ENCODE measurements at regions not wholly inside any gene's neighbourhood (a gene's known extent, or its start where the extent isn't known, plus 50 kb on each side); places are given as distances from the start of the nearest gene placed in this dataset.
A peak's percentile ranks its signal among the peaks of the same experiment; 100 is the strongest.

GRCh38 chr4:98746936-98747335 is 88.5 kb upstream of the TSPAN5 start:
- intact Hi-C loops (cut with micrococcal nuclease; ENCODE audit: unreplicated experiment) = no loop called here
- BruUV-seq (replicated peaks) = no TSS peak
- DNase-seq = no peak
- no peaks in the 10 kb centered on the region for H3F3A ChIP-seq (ENCODE audit: insufficient read depth, low read depth)
- H3K79me2 ChIP-seq (ENCODE audit: low read depth) = no peaks in the 10 kb centered on the region
- H3K27me3 ChIP-seq (ENCODE audit: insufficient read depth, low read depth) = no peaks in the 10 kb centered on the region
- no peak overlapping the region for H3K4me2 ChIP-seq
- no peak overlapping the region for H2AFZ ChIP-seq
- TF ChIP-seq EZH2 (IDR thresholded peaks at IDR 0.05; ENCODE audit: low read depth) (no peak), CTCF (conservative IDR thresholded peaks at IDR 0.05) (no peak)
- CTCF ChIA-PET = no interaction called here
- H3K36me3 ChIP-seq (ENCODE audit: low read depth) = no peaks in the 10 kb centered on the region
- H3K4me3 ChIP-seq = no peak overlapping the region
- no peaks in the 10 kb centered on the region; the same call in 1 of the 2 replicates for H3K9me3 ChIP-seq (ENCODE audit: insufficient read depth, low read depth)
- no peaks in the 10 kb centered on the region for H4K20me1 ChIP-seq (ENCODE audit: insufficient read depth)
- H3K4me1 ChIP-seq (replicated peaks; ENCODE audit: insufficient read depth) = no peaks in the 10 kb centered on the region
- no peak overlapping the region for H3K27ac ChIP-seq
- POLR2A ChIA-PET (ENCODE audit: unreplicated experiment) = no interaction called here
- no peaks in the 10 kb centered on the region for H3K9me2 ChIP-seq (ENCODE audit: insufficient read depth)

DNA sequence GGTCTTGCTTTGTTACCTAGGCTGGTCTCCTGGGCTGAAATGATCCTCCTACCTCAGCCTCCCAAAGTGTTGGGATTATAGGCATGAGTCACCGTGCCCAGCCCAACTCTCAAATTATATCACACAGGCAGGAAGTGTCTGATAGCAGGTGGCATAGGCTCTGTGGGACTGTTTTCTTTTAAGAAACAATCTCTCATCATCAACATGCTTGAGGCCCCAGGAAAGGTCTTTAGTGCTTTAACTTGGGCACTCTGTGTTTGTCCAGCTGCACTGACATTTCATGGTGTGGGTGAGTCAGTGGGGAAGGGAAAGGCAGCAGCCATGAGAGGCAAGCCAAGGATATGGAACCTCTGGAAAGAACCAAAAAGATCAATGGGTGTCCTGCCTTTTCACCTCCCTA is 88.1 kb upstream of the TSPAN5 start:
- Histone ChIP-seq H3K9me3 (ENCODE audit: insufficient read depth, low read depth) (no peaks in the 10 kb centered on the region; the same call in 1 of the 2 replicates), H2AFZ (no peak overlapping the region), H3K4me3 (no peak overlapping the region), H3K27ac (no peak overlapping the region), H3K4me2 (no peak overlapping the region), H3K4me1 (replicated peaks; ENCODE audit: insufficient read depth) (no peaks in the 10 kb centered on the region), H3K79me2 (ENCODE audit: low read depth) (no peaks in the 10 kb centered on the region), H3K9me2 (ENCODE audit: insufficient read depth) (no peaks in the 10 kb centered on the region), H3K36me3 (ENCODE audit: low read depth) (no peaks in the 10 kb centered on the region), H3F3A (ENCODE audit: insufficient read depth, low read depth) (no peaks in the 10 kb centered on the region), H4K20me1 (ENCODE audit: insufficient read depth) (no peaks in the 10 kb centered on the region), H3K27me3 (ENCODE audit: insufficient read depth, low read depth) (no peaks in the 10 kb centered on the region)
- no TSS peak for BruUV-seq (replicated peaks)
- no peak for TF ChIP-seq EZH2 (IDR thresholded peaks at IDR 0.05; ENCODE audit: low read depth)
- no peak for TF ChIP-seq CTCF (conservative IDR thresholded peaks at IDR 0.05)
- CTCF ChIA-PET = no interaction called here
- intact Hi-C loops (cut with micrococcal nuclease; ENCODE audit: unreplicated experiment) = no loop called here
- DNase-seq = peak in 1 of 2 experiments; percentile 37
- POLR2A ChIA-PET (ENCODE audit: unreplicated experiment) = no interaction called here

- Histone ChIP-seq H3F3A (ENCODE audit: insufficient read depth, low read depth) (no peaks in the 10 kb centered on the region), H3K36me3 (ENCODE audit: low read depth) (no peaks in the 10 kb centered on the region), H2AFZ (no peak overlapping the region), H3K4me3 (no peak overlapping the region), H3K27ac (no peak overlapping the region), H4K20me1 (ENCODE audit: insufficient read depth) (no peaks in the 10 kb centered on the region), H3K79me2 (ENCODE audit: low read depth) (no peaks in the 10 kb centered on the region), H3K4me1 (replicated peaks; ENCODE audit: insufficient read depth) (no peaks in the 10 kb centered on the region), H3K9me3 (ENCODE audit: insufficient read depth, low read depth) (no peaks in the 10 kb centered on the region; the same call in 1 of the 2 replicates), H3K9me2 (ENCODE audit: insufficient read depth) (no peaks in the 10 kb centered on the region), H3K4me2 (no peak overlapping the region), H3K27me3 (ENCODE audit: insufficient read depth, low read depth) (no peaks in the 10 kb centered on the region)
- DNase-seq = peak in 1 of 2 experiments; percentile 1
- ChIA-PET CTCF (no interaction called here), POLR2A (ENCODE audit: unreplicated experiment) (no interaction called here)
- BruUV-seq (replicated peaks) = no TSS peak
- TF ChIP-seq CTCF (conservative IDR thresholded peaks at IDR 0.05) (peak; percentile 43; the same call in 1 of the 2 replicates), EZH2 (IDR thresholded peaks at IDR 0.05; ENCODE audit: low read depth) (no peak)
- intact Hi-C loops (cut with micrococcal nuclease; ENCODE audit: unreplicated experiment) = no loop called here
Observed at GRCh38 chr4:98745366-98745765, 87.0 kb upstream of the TSPAN5 start.

Measured in PC-9 (cell line).